Spleen (tissue), 11 donors: ENCODE measurements at regions not wholly inside any gene's neighbourhood (a gene's known extent, or its start where the extent isn't known, plus 50 kb on each side); places are given as distances from the start of the nearest gene placed in this dataset.

Source experiments
- DNase-seq: peaks from one replicate; pipeline ENCODE4 v3.0.0-alpha.2; 2020
- H3K27ac ChIP-seq, 8 donors: fragments of 200-600 bp; sonication (generic) in 7 of 8; 1 replicate in 4 of 8; 2 replicates in 4 of 8; pipeline versions ENCODE4 v1.5.0 to v1.8.0; 2016 to 2021; ENCODE audit warnings: inconsistent platforms in 4 of 8, mild to moderate bottlenecking in 4 of 8, moderate library complexity in 1 of 8
- H3K27me3 ChIP-seq, 7 donors: fragments of 200-600 bp; sonication (generic) in 6 of 7; replicated peaks in 1 of 7; 1 replicate in 4 of 7; 2 replicates in 3 of 7; pipeline versions ENCODE4 v1.5.0 to v1.8.0; 2016 to 2021; ENCODE audit warnings: inconsistent platforms in 3 of 7, mild to moderate bottlenecking in 1 of 7
- H3K36me3 ChIP-seq, 6 donors: fragments of 200-600 bp; sonication (generic) in 5 of 6; 1 replicate in 4 of 6; 2 replicates in 2 of 6; pipeline versions ENCODE4 v1.5.0 to v1.8.0; 2016 to 2021; ENCODE audit warnings: inconsistent platforms in 2 of 6
- H3K4me1 ChIP-seq, 6 donors: fragments of 200-600 bp; sonication (generic) in 5 of 6; 1 replicate in 3 of 6; 2 replicates in 3 of 6; pipeline versions ENCODE4 v1.5.0 to v1.8.0; 2016 to 2021; ENCODE audit warnings: inconsistent platforms in 3 of 6
- H3K4me3 ChIP-seq, 8 donors: fragments of 200-600 bp; sonication (generic) in 7 of 8; 1 replicate in 4 of 8; 2 replicates in 4 of 8; pipeline versions ENCODE4 v1.5.0 to v1.8.0; 2016 to 2021; ENCODE audit warnings: inconsistent platforms in 4 of 8, mild to moderate bottlenecking in 4 of 8, moderate library complexity in 2 of 8
- H3K9me3 ChIP-seq, 8 donors: fragments of 200-600 bp; sonication (generic) in 7 of 8; 1 replicate in 4 of 8; 2 replicates in 4 of 8; pipeline versions ENCODE4 v1.5.0 to v1.8.0; 2016 to 2021; ENCODE audit warnings: inconsistent platforms in 4 of 8
- POLR2A ChIP-seq, 3 donors: fragments of 450-650 bp; IDR thresholded peaks; one replicate each; pipeline ENCODE4 v1.5.1; 2017; ENCODE audit warnings: antibody characterized with exemption in 3 of 3, mild to moderate bottlenecking in 1 of 3
- POLR2AphosphoS5 ChIP-seq, 3 donors: sonication (generic); formaldehyde crosslinking; IDR thresholded peaks; one replicate each; pipeline ENCODE4 v1.5.1; 2017; ENCODE audit warnings: antibody characterized with exemption in 3 of 3
- WGBS, 5 donors: extraction: QIAGEN DNeasy Blood & Tissue Kit in 3 of 5; methylation state at CpG; one replicate each; pipeline versions ENCODE4 v1.1.5 to v1.1.7; 2013 to 2018; 5-methylcytosine and 5-hydroxymethylcytosine counted together
- intact Hi-C: fragments of 100-400 bp; cut with DNase I; formaldehyde crosslinking; loops from one replicate; pipeline ENCODE4 v1.15.0; 2023; ENCODE audit warnings: low total_unique reads
- TF ChIP-seq, protein P1 (sequence below), 11 experiments: fragments of 200-600 bp in 7 of 11; fragments of 450-650 bp in 4 of 11; sonication (generic) in 4 of 11; IDR thresholded peaks in 8 of 11; conservative IDR thresholded peaks in 3 of 11; 1 replicate in 7 of 11; 2 replicates in 4 of 11; pipeline versions ENCODE4 v1.4.0 to v1.8.0; 2016 to 2021; ENCODE audit warnings: antibody characterized with exemption in 11 of 11, inconsistent platforms in 4 of 11, mild to moderate bottlenecking in 1 of 11
- donor health status: healthy with polysubstance abuse.
- donor health status: DM: no; HTN: no; CAD: no; lungs with moderate emphysema.
- donor health status: DM: no; HTN: no; CAD: no.
- donor health status: Bipolar disorder and iron deficiency.
- donor health status: healthy.
- donor health status: DM: no; HTN: no; CAD: no.
- donor health status: DM: yes; HTN: yes; CAD: no.

DNA sequence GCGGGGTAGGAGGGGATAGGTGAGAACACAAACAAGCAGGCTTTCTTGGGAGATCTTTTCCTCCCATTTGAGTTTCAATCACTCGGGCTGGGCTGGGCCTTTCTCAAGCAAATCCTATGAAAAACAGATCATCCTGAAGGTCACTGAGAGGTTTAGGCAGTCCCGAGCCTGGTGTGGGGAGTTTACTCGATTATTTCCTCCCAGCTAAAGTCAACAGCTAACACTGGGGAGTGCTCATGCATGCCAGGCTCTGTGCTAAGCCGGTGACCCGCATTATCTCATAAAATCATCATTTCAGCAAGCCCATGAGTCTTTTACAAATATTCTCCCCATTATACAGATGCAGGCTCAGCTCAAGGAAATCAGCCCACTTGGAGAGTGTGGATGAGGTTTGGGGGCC lies 85.0 kb upstream of the PAX2 start:
- Histone ChIP-seq H3K9me3 (peaks cover 0 to 4% (median 0%) of the 10 kb centered on the region in 8 donors), H3K27ac (no peak overlapping the region), H3K4me3 (no peak overlapping the region), H3K4me1 (peaks cover 5 to 24% (median 12%) of the 10 kb centered on the region in 6 donors), H3K36me3 (no peaks in the 10 kb centered on the region), H3K27me3 (peaks cover 0 to 92% (median 62%) of the 10 kb centered on the region in 7 donors)
- 27 to 44% (median 41%) methylated on average over 6 of the region's 6 CpGs for WGBS, 5 donors
- intact Hi-C loops = no loop called here
- TF ChIP-seq, protein P1, sequence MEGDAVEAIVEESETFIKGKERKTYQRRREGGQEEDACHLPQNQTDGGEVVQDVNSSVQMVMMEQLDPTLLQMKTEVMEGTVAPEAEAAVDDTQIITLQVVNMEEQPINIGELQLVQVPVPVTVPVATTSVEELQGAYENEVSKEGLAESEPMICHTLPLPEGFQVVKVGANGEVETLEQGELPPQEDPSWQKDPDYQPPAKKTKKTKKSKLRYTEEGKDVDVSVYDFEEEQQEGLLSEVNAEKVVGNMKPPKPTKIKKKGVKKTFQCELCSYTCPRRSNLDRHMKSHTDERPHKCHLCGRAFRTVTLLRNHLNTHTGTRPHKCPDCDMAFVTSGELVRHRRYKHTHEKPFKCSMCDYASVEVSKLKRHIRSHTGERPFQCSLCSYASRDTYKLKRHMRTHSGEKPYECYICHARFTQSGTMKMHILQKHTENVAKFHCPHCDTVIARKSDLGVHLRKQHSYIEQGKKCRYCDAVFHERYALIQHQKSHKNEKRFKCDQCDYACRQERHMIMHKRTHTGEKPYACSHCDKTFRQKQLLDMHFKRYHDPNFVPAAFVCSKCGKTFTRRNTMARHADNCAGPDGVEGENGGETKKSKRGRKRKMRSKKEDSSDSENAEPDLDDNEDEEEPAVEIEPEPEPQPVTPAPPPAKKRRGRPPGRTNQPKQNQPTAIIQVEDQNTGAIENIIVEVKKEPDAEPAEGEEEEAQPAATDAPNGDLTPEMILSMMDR (IDR thresholded peaks at IDR 0.05 in 8 of 11, conservative IDR thresholded peaks at IDR 0.05 in 3 of 11) = no peak
- TF ChIP-seq POLR2AphosphoS5 (IDR thresholded peaks at IDR 0.05) (no peak), POLR2A (IDR thresholded peaks at IDR 0.05) (no peak)
- DNase-seq = no peak

DNA sequence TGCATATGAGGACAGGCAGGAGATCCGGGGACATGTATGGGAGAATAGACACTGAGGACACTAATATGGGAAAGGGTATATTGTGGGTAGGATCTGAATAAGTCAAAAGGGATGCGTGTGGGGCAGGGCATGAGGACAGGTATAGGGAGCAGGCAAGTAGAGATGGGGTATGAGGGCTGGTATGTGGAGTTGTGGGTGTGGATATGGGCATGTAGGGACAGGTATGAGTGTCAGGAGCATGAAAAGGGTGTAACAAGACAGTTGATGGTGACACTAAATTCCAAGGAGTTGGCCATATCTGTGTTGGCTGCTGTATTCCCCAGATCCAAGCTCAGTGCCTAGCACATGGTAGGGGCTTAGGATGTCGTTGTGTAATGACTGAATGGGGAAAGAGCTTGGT lies 84.4 kb upstream of the PAX2 start:
- no peaks in the 10 kb centered on the region for H3K36me3 ChIP-seq
- no peak overlapping the region for H3K27ac ChIP-seq
- WGBS, 5 donors = 37 to 71% (median 53%) methylated on average over 2 to 3 of the region's 3 CpGs
- DNase-seq = no peak
- H3K4me1 ChIP-seq = peaks cover 4 to 18% (median 6%) of the 10 kb centered on the region in 6 donors
- H3K4me3 ChIP-seq = no peak overlapping the region
- H3K27me3 ChIP-seq = peaks cover 0 to 92% (median 56%) of the 10 kb centered on the region in 7 donors
- intact Hi-C loops = no loop called here
- TF ChIP-seq POLR2A (IDR thresholded peaks at IDR 0.05) (no peak), POLR2AphosphoS5 (IDR thresholded peaks at IDR 0.05) (no peak)
- TF ChIP-seq, protein P1 (IDR thresholded peaks at IDR 0.05 in 8 of 11, conservative IDR thresholded peaks at IDR 0.05 in 3 of 11) = no peak
- H3K9me3 ChIP-seq = peaks cover 0 to 4% (median 0%) of the 10 kb centered on the region in 8 donors

DNA sequence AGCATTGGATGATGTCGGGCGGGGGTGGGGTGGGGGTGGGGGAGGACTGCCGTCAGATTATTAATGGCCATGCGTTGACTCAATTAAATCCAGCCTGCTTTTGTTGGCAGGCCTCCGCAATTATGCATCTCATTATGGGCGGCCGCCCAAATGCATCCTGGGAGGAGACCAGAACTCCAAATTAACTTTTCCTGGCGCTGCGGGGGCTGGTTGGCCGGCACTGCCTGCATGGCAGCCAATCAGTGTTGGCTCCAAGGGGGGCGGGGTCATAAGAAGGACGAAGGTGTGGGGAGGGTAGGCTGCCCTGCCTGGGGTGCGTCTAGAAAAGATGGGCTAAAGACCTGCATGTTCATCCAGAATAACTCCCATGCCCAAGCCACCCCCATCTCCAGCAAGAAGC lies 83.9 kb upstream of the PAX2 start:
- 44 to 63% (median 49%) methylated on average over 13 of the region's 13 CpGs for WGBS, 5 donors
- no peaks in the 10 kb centered on the region for H3K36me3 ChIP-seq
- H3K27me3 ChIP-seq = peaks cover 0 to 92% (median 50%) of the 10 kb centered on the region in 7 donors
- peaks cover 0 to 4% (median 0%) of the 10 kb centered on the region in 8 donors for H3K9me3 ChIP-seq
- intact Hi-C loops = no loop called here
- no peak for DNase-seq
- H3K4me3 ChIP-seq = no peak overlapping the region
- no peak for TF ChIP-seq POLR2A (IDR thresholded peaks at IDR 0.05)
- TF ChIP-seq, protein P1 (IDR thresholded peaks at IDR 0.05 in 8 of 11, conservative IDR thresholded peaks at IDR 0.05 in 3 of 11) = no peak
- no peak for TF ChIP-seq POLR2AphosphoS5 (IDR thresholded peaks at IDR 0.05)
- peaks cover 0 to 12% (median 1%) of the 10 kb centered on the region in 6 donors for H3K4me1 ChIP-seq
- H3K27ac ChIP-seq = no peak overlapping the region

DNA sequence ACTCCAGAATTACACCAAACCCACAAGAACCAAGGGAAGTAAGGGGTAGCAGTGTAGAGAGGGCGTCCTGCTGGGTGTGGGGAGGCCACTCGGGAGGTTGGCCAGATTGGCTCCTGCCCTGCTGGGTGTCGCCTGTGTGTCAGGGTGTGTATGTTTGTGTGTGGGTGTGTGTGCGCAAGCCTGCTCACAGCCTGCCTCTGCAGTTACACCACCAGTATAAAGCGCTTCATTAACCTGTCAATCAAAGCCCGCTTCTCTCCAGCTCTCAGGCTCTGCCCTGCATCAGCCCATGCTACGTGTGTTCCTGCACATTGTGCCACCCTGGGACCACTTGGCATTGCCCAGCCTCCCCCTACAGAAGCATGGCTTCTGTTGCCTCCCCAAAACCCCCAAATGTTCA lies 83.3 kb upstream of the PAX2 start:
- intact Hi-C loops = no loop called here
- H3K9me3 ChIP-seq = peaks cover 0 to 4% (median 0%) of the 10 kb centered on the region in 8 donors
- H3K4me1 ChIP-seq = peaks cover 0 to 9% (median 0%) of the 10 kb centered on the region in 6 donors
- TF ChIP-seq, protein P1 (IDR thresholded peaks at IDR 0.05 in 8 of 11, conservative IDR thresholded peaks at IDR 0.05 in 3 of 11) = no peak
- no peak for TF ChIP-seq POLR2A (IDR thresholded peaks at IDR 0.05)
- TF ChIP-seq POLR2AphosphoS5 (IDR thresholded peaks at IDR 0.05) = no peak
- 57 to 79% (median 62%) methylated on average over 6 to 7 of the region's 7 CpGs for WGBS, 5 donors
- H3K36me3 ChIP-seq = no peaks in the 10 kb centered on the region
- H3K4me3 ChIP-seq = no peak overlapping the region
- peaks cover 0 to 92% (median 46%) of the 10 kb centered on the region in 7 donors for H3K27me3 ChIP-seq
- no peak overlapping the region for H3K27ac ChIP-seq
- peak; percentile 44 for DNase-seq
